G401.6 (cell line): ENCODE measurements at regions not wholly inside any gene's neighbourhood (a gene's known extent, or its start where the extent isn't known, plus 50 kb on each side); places are given as distances from the start of the nearest gene placed in this dataset.

Source experiments
- FAIRE-seq: peaks from 2 replicates; lab custom pipeline; 2012; peaks lifted over from hg19 to GRCh38; lab: Jason Lieb, UNC

DNA sequence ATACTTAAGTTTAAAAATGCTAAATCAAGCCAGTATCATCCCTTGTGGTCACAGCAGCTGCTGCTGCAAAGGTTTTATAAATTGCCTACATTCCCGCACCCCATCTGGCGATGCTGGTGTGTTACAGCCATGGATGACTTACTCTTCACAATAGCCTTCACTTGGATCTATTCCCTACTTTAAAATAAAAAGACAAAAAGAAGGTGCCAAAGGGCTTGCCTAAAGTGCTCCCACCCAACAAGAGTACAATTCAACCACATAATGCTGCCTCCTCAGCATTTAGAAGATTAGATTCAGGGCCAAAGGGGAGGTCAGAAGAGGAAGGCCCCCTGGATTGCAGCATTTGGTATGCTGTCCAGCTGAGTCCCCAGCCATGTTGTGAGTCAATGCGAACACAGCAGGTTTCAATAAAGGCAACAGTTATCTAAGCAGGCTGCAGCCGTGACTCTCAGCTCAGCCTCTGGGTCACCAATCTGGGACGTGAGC, 176.1 kb downstream of the DAD1 start:
- FAIRE-seq: no peak

DNA sequence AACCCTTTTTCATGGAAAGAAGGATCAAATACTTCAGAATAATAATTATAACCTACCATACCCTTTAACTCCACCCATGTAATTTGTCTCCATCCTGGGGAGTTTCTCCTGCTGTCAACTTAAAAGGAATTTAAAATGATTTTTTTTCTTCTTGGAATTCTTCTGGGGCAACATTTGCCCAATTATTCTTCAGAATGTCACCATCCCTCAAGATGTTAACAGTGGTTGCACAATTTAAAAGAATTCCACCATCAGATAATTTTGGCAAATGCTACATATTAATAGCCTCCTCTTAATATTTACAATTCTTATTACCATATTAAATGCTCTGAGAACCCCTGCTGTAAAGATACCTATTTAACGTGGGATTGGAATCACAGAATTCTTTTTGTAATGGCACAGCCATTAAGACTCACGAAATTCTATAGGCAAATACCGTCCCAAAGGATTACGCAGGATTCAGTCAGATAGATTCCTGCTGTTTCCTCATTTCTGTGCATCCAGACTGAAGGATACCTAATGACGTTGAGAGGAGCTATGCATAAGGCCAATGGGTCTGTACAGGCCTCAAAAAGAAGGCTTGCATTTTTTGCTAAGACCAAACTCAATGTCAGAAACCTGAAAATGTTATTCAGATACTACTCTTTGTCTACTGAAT, 177.5 kb downstream of the DAD1 start:
- FAIRE-seq: no peak

DNA sequence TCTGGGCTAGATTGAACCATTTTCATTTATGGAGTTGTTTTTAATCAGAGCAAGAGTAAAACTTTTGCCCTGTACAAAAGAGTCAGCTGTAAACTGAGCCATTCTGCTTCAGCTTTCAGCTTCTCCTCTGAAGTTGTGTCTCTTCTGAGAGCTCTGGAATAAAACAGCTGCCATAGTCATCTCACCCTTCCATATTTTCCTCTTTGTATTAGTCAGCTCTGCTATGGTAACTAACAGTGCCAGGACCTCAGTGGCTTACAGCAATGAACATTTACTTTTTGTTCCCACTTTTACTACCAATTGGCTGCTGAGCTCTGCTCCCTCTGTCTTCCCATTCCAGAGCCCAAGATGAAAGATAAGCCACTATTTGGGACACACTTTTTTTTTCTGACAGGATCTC, 178.5 kb downstream of the DAD1 start:
- no peak for FAIRE-seq

DNA sequence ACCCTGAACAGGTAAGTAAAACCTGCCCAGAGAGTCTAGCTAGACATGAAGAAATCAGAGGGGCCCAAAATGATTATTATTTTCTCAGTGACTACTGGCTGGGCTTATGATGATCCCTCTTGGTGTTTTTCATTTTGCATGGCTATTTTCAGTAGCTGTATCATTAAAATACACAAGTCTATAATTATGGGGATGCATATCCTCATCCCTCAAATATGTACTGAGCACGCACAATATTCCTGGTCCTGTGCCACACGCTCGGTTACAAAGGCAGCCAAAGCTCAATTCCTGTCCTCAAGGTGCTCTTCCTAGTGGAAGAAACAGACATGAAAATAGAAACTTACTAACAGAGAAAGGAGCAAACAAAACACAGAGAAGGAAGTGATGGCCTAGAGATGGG, 180.0 kb downstream of the DAD1 start:
- no peak for FAIRE-seq

DNA sequence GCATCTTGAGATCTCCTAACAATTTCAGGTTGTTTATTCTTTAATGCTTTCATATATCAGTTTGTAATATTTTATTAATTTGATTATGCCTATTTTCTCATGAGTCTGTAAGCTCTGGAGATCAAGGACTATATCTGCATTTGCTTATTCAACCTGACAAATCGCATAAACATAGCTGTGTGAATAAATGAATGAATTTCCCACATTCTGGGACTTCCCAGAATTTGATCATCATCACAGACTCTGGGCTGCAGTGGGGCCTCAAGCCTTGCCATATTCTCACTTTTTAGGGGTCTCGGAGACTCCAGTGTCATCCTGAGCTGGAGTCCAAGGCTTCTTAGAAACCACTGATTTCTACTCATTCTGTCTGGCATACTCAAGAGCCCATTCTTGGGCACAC, 180.5 kb downstream of the DAD1 start:
- FAIRE-seq: no peak

DNA sequence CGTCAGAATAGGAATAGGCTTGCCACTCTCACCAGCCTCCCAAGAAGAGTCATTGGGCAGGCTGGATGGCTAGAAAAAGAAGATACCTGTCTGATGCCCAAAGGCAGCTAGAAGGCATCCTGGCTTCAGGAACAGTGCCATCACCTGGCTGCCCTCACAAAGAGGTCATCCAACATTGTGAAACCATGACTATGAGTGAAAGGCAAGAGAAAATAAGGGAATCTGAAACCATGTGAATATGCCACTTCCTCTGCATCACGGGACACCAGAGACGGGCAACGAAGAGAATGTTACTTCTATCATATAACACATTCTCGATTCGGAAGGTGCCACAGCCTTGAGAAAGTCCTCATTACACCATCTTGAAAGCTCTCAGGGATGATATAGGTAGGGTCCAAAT, 182.0 kb downstream of the DAD1 start:
- no peak for FAIRE-seq

DNA sequence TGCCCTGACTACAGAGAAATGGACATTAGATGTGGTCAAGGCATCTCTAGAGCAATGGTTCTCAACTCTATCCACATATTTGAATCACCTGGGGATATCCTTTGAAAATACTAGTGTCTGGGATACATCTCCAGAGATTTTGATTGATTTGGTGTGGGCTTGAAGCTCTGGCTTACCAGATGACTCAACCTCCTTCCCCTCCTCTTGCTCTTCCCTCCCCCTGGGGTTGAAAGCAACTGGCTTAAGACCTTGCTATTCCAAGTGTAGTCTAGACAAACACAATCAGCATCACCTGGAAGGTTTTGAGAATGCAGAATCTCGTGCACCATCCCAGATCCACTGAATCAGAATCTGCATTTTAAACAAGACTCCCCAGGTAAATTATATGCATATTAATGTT, 183.8 kb downstream of the DAD1 start:
- no peak for FAIRE-seq

DNA sequence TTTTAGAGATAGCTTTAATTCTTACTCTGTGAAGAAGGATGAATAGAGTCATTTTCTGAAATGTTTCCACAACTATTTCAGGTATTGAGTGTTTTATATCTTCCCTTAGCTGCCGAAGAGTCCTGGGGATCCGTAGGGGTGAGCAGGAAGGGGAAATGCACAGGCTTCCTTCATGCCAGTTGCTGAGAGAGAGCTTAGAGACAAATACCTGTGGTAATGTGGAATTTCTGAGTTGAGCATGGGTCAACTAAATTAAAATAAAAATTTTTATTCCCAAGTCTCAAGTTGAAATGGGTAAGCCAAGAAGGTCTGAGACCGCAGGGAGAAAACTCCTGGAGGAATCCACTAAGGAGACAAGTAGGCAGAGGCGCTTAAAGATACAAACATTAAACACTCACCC, 185.7 kb downstream of the DAD1 start:
- FAIRE-seq: no peak

DNA sequence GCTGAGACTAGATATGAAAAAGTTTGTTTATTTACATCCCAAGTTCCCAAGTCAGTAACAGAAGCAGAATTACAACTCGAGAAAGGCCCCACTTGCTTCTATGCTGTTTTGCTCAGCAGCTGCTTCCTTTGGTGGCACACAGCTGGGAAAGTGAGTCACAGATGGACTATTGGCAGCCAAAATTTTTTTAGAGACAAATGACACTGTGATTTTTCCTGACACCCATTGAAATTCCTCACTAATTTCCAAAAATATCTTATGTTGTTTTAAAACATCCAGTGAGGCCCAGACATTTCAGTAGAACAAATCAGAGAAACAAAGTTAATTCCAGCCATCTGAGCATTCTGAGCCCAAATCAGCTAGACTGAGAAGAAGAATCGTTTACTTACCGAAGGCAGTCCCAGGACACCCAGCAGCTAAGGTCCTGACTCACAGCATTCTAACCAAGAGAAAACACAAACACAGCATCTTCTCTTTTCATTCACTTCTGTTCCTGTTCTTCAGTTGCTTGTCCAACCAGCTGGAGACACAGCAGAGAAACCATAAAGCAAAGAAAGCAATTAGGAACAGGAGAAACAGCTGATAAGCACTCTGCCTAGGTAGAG, 188.3 kb downstream of the DAD1 start:
- FAIRE-seq: no peak

DNA sequence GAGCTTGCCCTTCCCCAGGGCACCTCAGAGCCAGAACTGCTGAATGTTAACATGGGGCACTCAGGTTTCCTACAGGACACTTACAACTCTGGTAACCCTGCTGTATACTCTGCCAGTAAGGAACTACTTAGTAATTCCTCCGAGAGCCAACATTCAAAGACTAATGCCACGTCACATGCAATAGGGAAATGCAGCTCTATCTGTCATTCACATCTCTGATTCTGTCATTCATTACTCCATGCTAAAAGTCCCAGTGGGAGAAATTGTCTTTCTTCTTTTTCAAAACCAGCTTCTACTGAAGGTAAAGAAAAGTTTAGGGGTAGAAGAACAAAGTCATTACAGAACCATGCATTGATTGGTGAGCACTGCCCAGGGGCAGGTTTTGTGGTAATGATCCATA, 189.2 kb downstream of the DAD1 start:
- no peak for FAIRE-seq

DNA sequence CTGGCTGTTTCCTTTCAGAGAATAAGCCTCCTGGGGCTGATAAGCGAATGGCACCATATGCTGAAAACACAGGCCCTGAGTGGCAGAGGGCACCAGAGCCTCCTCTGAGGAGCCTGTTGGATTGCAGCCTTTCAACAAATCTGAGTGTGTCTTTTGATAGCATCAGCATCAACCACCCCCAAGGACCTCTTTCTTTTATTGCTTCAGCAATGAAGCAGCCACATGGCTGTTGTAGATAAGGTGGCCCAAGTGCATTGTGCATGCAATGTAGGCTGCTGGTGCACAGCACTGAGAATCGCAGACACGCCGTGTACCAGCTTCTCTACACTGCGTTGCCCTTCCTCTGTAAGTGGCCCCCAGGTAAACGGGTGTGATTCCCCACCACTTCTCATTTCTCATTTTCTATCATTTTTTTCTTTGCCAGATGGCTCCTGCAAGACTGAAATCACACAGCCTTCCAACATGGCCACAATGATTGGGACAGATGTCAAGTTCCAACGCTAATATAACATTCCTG, 191.7 kb downstream of the DAD1 start:
- no peak for FAIRE-seq

DNA sequence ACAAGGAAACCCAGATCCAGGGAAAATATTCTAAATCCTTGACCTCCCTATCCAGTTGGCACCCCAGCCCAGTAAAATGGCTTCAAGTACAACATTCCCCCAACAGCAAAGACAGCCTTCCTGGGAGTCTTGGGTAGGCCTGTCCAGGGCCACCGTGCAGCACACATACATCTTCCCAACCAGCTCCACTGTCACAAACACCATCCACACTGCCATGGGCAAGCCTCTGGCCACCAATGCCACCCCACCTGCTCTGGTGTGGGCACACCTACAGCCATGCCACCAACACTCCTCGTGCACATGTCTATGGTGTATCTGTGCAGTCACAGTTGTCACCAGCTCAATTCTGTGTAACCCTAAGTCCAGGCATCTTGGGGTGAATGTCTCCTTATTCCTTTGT, 193.2 kb downstream of the DAD1 start:
- FAIRE-seq: no peak

DNA sequence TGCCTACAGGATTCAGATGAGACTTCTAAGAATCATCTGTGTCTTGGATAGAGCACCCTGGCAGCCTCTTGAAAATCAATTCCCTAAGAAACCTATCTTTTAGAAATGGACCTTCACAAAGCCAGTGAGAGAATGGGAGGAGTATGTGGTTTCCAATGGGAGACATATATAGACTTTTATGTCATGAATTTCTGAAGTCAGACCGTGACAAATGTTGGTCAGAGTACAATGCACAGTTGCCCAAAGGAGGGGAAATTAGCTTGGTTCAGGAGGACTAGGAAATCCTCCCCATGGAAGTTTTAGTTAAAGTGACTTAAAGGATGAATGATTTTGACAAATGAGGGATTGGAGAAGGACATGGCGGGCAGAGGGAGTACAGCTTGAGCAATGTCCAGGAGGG, 194.4 kb downstream of the DAD1 start:
- no peak for FAIRE-seq

DNA sequence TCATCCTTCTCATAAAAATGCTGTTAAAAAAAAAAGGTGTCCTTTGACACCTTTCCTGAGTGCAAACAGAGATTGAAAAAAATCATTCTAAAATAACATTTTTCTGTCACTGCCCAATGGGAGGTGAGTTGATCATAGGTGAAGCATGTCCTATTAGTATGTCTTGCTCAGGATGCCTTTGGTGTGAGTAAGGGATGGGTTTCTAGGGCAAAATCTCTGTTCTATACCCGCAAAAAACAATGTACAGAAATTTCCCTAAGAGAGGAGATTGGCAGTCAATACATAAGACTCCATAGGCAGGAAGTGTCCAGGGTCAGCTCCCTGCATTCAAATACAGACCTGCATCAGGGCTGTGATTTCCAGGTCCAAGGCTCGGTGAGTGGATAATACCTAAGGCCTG, 195.2 kb downstream of the DAD1 start:
- FAIRE-seq: no peak

DNA sequence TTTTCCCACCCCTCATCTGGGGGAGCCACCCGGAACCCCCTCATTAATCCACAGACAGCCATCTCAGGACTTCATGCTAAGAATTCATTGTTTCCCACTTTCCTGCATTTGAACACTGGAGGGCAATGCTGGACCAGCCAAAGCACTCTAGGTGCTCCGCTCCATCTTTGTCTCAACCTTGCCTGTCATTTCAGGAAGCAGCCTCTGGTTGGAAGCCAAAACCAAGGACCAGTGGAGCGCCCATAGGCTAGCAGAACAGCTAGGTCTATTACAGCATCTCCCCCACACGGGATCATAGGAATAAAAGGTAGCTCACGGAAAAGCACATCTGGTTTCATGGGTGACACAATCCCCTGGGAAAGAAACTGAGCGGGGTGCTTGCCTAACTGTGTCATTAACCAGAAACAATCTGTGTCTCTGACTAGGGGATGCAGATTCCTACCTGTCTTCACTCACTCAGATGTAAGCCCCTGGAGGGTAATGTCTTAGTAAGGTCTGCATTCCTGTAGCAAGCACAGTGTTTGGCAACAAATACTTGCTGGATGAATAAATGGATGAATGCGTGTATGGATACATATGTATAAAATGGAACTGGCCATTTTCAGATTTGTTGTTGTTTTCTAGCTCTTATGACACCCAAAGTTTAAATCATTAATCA, 197.0 kb downstream of the DAD1 start:
- FAIRE-seq: no peak

DNA sequence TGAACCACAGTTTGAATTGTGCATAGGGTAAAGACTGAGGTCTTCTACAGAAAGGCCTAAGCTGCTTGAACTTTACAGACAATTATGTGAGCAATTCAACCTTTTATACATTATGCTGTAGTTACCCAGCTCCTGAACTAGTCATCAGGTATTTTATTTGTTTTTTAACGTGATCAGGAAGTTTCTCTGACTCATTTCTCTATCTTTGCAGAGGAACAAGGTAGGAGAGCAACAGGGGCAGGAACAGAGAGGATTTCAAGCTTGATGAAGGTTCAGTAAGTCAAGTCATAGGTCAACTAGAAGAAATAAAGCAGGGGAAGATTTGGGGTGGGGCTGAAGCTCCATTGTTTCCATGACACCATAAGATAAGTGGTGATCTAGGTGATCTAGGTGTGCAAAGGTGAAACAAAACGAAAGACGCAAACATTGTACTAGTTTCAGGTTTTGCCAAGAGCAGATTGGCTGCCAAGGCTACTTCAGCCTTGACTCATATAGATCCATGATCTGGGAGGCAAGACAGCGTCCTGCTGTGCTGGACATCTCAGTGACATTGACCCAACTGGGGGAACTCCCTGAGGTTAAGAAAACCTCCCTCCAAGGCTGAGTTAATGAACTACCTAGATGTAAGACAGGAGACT, 198.1 kb downstream of the DAD1 start:
- FAIRE-seq: no peak

DNA sequence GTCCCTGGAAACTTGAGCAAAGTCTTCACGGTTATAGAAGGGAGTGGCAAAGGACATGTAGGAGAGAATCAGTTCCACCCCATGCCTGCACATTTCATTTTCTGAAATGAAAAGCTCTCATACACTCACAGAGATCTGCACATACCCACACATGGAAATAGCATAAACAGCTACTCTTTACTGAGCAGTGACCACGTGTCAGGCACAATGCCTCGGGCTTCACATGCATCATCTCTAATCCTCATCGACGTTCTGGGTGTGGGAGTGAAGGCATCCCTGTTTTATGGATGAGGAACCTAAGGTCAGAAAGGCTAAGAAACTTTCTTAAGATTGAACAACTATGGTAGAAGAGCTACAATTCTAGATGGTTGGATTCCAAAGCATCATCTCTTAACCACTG, 198.8 kb downstream of the DAD1 start:
- no peak for FAIRE-seq

DNA sequence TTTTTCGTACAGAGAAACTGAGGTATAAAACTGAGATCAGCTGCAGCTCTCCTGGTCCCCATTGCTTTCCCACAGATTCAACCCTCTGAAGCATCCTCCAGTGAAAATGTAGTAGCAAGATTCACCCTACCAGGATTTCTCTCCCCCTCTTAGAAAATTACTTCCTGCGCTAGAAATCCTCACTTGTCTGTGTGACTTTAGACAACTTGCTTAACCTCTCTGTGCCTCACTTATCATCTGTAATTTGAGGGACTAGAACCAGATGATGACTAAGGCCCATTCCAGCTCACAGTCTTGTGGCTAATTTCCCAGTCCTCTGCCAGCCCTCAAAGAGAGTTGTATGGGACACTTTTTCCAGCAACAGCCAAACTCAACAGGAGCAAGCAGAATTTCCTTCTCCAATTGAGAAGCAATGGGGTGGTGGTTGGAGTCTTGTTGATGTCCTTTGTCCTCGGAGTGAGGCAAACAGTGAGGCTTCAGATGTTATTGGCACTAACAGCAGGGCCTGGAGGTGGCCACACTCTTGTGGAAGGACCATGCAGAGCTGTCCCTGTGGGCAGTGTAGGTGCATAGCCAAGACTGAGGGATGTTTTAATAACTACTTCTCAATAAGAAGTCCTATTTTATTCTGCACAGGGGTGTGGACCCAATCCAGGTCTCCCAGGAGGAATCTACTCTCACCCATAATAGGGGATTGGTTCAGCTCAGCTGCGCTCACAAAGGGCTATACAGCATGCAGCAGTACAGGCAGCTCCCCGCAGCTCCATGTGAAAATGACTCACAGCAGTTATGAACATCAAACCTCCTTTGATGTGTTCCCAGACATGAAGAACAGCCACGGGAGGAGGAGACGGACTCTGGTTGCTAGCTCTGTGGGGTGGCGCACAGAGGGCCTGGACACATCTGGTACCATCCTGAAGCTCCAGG, 200.1 kb downstream of the DAD1 start:
- FAIRE-seq: no peak

DNA sequence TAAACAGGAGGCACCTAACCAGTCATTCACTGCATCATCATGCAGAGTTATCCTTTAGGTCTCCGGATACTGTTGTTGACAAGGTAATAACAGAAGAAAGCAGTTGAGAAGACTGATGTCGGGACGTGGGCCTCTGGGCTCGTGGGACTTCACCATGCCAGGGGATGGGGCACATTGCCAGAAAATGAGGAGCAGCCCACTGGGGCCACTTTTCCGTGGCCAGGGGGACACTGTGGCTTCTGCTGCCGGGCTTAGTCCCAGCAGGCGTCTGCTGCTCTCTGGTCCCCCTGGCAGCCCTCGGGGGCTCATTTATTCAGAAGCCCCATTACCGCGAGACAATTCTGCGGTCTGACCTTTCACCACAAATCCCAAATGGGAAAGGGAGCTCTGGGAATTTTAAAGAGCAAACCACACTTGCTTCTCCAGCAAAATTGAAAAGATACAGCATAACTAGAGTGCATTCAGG, 201.2 kb downstream of the DAD1 start:
- no peak for FAIRE-seq

DNA sequence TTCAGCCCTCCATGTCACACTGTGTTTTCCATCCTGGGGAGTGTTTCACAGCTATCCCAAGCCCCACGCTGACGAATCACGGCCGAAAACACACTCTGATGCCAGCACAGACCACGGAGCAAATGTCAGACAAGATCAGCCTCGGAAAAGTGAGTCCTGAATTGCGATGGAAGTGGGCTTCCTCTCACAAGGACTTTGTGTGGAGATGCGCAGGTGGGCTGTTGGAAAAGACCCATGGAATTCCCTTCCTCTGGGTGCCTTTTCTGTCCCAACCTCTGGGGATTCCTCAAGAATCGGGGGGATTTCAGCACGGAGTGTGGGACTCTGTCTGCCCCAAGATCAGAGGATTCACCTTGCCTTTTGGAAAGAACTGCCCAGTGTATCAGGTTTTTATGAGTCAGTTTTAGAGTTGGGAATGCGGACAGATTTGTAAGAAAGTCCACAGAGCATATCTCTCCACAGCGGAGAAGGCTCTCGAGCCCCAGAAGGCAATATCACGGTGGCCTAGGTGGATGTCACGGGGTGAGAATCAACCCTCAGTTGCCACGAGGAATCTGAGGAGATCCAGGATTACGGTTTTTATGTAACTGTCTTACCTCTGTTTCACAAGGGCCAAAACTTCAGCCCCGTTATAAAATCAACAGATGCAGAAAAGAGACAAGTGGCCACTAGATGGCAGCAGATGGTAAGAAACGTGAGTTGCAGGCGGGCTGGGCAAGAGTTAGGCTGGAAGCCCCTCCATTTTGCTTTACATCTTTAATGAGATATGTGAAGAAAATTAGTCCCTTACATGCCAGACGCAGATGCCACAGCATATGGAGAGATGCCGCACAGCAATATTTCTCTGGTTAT, 201.9 kb downstream of the DAD1 start:
- no peak for FAIRE-seq

DNA sequence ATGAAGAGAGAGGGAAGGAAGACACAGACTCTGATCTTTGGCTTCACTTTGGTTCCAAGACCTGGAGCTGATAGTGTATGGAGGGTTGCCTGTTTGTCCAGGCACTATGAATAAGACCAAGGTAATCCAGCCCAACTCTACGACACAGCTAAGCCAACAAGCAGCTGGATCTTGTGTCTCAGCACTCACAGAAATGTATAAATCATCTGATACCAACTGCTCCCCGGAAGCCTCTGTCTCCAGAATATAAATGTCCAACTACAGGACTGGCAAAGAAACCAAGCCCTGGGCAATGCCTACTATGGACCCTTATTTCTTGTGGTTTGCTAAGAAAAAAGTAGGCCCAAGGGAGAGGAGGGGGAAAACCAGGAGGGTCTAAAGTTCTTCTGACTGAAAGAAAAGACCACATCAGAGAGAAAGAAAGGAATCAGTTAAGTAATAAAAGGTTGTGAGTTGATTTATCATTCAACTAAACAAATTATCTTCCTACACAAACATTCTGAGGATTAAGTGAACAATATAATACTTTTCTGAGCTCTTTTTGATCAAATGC, 204.0 kb downstream of the DAD1 start:
- no peak for FAIRE-seq
